BE2C (cell line): ENCODE measurements at regions not wholly inside any gene's neighbourhood (a gene's known extent, or its start where the extent isn't known, plus 50 kb on each side); places are given as distances from the start of the nearest gene placed in this dataset.

Experiments used
- DNase-seq: peaks from one replicate; pipeline ENCODE4 v3.0.0-alpha.2; 2020
- H3K27me3 ChIP-seq: fragments of 250-450 bp; sonication (Bioruptor Pico); 2 replicates; pipeline ENCODE4 v1.5.1; 2020; ENCODE audit warnings: mild to moderate bottlenecking
- H3K36me3 ChIP-seq: fragments of 250-450 bp; sonication (Bioruptor Pico); 2 replicates; pipeline ENCODE4 v1.5.1; 2020; ENCODE audit warnings: mild to moderate bottlenecking
- H3K4me1 ChIP-seq: fragments of 250-450 bp; sonication (Bioruptor Pico); 2 replicates; pipeline ENCODE4 v1.5.1; 2020
- H3K4me3 ChIP-seq: 2 replicates; pipeline ENCODE4 v1.5.1; 2011; ENCODE audit warnings: low read depth, low read length
- H3K9me3 ChIP-seq: fragments of 250-450 bp; sonication (Bioruptor Pico); 2 replicates; pipeline ENCODE4 v1.5.1; 2020
- TF ChIP-seq, protein P1 (sequence below): IDR thresholded peaks from 2 replicates; pipeline ENCODE4 v1.5.1; 2012; ENCODE audit warnings: mild to moderate bottlenecking, low read depth, low read length

GRCh38 chr12:114738460-114739184 is 54.6 kb upstream of the TBX3 start:
- DNase-seq, result no peak
- TF ChIP-seq, protein P1, sequence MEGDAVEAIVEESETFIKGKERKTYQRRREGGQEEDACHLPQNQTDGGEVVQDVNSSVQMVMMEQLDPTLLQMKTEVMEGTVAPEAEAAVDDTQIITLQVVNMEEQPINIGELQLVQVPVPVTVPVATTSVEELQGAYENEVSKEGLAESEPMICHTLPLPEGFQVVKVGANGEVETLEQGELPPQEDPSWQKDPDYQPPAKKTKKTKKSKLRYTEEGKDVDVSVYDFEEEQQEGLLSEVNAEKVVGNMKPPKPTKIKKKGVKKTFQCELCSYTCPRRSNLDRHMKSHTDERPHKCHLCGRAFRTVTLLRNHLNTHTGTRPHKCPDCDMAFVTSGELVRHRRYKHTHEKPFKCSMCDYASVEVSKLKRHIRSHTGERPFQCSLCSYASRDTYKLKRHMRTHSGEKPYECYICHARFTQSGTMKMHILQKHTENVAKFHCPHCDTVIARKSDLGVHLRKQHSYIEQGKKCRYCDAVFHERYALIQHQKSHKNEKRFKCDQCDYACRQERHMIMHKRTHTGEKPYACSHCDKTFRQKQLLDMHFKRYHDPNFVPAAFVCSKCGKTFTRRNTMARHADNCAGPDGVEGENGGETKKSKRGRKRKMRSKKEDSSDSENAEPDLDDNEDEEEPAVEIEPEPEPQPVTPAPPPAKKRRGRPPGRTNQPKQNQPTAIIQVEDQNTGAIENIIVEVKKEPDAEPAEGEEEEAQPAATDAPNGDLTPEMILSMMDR, result no peak
- H3K36me3 ChIP-seq, result no peaks in the 10 kb centered on the region
- peaks cover 7% of the 10 kb centered on the region for H3K4me1 ChIP-seq
- no peak overlapping the region for H3K4me3 ChIP-seq
- H3K9me3 ChIP-seq, result no peaks in the 10 kb centered on the region
- no peaks in the 10 kb centered on the region for H3K27me3 ChIP-seq

GRCh38 chr12:114735680-114736374 is 51.9 kb upstream of the TBX3 start:
- Histone ChIP-seq H3K36me3 (no peaks in the 10 kb centered on the region), H3K4me1 (no peaks in the 10 kb centered on the region), H3K4me3 (no peak overlapping the region), H3K9me3 (no peaks in the 10 kb centered on the region), H3K27me3 (no peaks in the 10 kb centered on the region)
- TF ChIP-seq, protein P1, result no peak
- DNase-seq, result no peak

GRCh38 chr12:114735011-114735410 is 51.0 kb upstream of the TBX3 start:
- H3K4me3 ChIP-seq, result no peak overlapping the region
- TF ChIP-seq, protein P1, result no peak
- no peaks in the 10 kb centered on the region for H3K4me1 ChIP-seq
- DNase-seq, result no peak
- no peaks in the 10 kb centered on the region for H3K9me3 ChIP-seq
- no peaks in the 10 kb centered on the region for H3K27me3 ChIP-seq
- no peaks in the 10 kb centered on the region for H3K36me3 ChIP-seq

DNA sequence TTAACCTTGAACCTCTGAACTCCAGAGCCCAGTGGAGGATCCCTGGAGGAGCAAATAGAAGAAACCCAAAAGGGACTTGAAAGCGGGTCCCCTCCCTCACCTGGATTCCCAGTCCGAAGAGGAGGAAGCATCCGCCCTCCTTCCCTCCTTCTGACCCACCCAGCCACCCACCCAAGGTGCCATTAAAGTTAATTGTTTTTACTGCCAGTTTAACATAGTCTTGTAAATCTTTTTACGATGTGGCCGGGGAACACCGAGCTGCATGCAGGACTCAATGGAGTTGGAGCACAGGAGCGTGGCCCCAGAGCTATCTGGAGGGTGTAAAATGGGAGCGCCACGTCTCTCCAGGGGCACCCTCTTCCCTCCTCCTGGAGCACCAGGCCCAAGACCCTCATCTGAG is 49.9 kb upstream of the TBX3 start:
- Histone ChIP-seq H3K4me1 (no peaks in the 10 kb centered on the region), H3K27me3 (no peaks in the 10 kb centered on the region), H3K36me3 (no peaks in the 10 kb centered on the region), H3K4me3 (no peak overlapping the region), H3K9me3 (no peaks in the 10 kb centered on the region)
- no peak for DNase-seq
- TF ChIP-seq, protein P1, result no peak
